ENCODE measurements at regions not wholly inside any gene's neighbourhood (a gene's known extent, or its start where the extent isn't known, plus 50 kb on each side); places are given as distances from the start of the nearest gene placed in this dataset.

DNA sequence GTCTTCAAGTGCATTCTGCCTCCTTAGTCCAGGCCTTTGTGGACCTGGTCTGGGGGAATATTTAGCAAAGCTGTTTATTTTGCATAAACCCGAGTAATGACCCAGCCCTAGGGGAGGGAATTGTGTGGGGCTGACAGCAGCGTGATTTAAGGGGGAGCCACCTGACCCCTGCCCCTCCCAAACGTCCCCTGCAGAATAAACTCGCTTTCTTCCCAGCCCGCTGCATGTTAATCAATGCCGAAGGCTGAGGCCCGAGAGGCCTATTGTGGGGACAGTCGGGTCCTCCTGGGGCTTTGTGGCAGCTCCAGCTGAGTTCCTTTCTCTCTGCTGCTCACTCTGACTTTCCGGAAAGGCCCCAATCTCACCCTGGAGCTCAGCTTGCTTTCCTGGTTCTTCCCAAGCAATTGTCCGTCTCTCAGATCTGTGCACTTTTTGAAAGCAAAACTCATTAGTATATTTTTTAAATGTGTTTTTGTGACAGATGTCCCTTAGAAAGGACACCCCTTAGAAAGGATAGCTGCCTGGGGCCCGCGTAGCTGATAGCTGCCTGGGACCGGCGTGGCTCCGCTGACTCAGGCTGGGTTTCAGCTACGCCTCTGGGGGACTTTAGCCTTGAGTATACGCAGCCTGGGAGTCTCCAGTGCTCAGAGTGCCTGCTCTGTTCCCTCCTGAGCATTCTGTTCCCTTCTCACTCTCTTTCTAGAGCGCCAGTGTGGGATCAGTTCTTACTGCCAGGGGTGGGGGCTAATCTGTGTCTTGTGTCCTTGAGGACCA is 158.3 kb downstream of the GLI2 start:
- Mint-ChIP-seq H3K4me1 (ENCODE audit: low read depth, unreplicated experiment) (peaks cover 31% of the 10 kb centered on the region), H3K27me3 (ENCODE audit: unreplicated experiment) (peaks cover 2% of the 10 kb centered on the region), H3K4me3 (ENCODE audit: unreplicated experiment) (peak overlapping the region; percentile 30), H3K9me3 (ENCODE audit: unreplicated experiment) (peaks cover 7% of the 10 kb centered on the region), H3K27ac (ENCODE audit: unreplicated experiment) (peak overlapping the region; percentile 13), H3K36me3 (ENCODE audit: unreplicated experiment) (peaks cover 5% of the 10 kb centered on the region)
- DNase-seq, result peak; percentile 69
- TF ChIP-seq, protein P1, sequence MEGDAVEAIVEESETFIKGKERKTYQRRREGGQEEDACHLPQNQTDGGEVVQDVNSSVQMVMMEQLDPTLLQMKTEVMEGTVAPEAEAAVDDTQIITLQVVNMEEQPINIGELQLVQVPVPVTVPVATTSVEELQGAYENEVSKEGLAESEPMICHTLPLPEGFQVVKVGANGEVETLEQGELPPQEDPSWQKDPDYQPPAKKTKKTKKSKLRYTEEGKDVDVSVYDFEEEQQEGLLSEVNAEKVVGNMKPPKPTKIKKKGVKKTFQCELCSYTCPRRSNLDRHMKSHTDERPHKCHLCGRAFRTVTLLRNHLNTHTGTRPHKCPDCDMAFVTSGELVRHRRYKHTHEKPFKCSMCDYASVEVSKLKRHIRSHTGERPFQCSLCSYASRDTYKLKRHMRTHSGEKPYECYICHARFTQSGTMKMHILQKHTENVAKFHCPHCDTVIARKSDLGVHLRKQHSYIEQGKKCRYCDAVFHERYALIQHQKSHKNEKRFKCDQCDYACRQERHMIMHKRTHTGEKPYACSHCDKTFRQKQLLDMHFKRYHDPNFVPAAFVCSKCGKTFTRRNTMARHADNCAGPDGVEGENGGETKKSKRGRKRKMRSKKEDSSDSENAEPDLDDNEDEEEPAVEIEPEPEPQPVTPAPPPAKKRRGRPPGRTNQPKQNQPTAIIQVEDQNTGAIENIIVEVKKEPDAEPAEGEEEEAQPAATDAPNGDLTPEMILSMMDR (IDR thresholded peaks at IDR 0.05; ENCODE audit: partially characterized antibody, unreplicated experiment), result no peak

DNA sequence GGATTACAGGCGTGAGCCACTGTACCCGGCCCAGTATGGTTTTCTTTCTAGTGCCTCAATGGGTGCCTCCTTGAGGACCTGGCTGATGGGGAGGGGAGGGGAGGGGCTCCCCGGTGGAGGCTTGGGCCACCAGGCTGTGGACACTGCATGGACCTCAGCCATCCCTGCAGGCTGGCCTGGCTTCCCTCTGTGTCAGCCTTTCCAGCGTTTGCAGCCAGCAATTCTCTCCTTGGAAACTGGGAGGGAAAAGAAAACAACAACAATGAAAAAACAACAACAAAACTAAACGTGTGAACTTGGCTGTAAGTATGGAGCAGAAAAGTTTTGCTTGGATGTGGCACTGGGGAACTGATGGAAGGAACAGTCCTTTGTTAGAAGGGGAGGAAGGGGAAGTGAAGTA is 159.3 kb downstream of the GLI2 start:
- DNase-seq, result no peak
- peak overlapping the region; percentile 78 for H3K27ac Mint-ChIP-seq (ENCODE audit: unreplicated experiment)
- peaks cover 5% of the 10 kb centered on the region for H3K36me3 Mint-ChIP-seq (ENCODE audit: unreplicated experiment)

DNA sequence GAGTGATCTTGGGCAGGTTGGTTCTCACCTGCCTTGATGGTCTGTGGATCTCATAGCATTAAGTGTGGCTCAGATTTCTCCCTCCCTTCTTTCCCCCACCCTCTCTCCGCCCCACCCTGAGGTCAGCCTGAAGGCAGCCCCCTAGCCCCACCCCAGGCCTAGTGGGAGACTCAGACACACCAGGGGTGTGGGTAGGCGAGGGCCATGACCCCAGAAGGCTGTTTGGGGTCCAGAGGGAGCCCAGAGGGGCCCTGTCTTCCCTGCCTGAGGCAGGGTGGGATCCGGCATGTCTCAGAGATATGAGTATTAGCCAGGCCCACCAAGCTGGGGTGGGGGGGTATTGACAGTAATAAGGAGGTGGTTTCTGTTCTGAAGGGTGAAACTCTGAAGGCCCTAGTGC is 160.5 kb downstream of the GLI2 start:
- DNase-seq, result no peak
- H3K27me3 Mint-ChIP-seq (ENCODE audit: unreplicated experiment), result peaks cover 2% of the 10 kb centered on the region
- H3K9me3 Mint-ChIP-seq (ENCODE audit: unreplicated experiment), result peaks cover 6% of the 10 kb centered on the region
- H3K27ac Mint-ChIP-seq (ENCODE audit: unreplicated experiment), result no peak overlapping the region
- H3K36me3 Mint-ChIP-seq (ENCODE audit: unreplicated experiment), result peaks cover 5% of the 10 kb centered on the region
- peaks cover 48% of the 10 kb centered on the region for H3K4me1 Mint-ChIP-seq (ENCODE audit: low read depth, unreplicated experiment)
- no peak overlapping the region for H3K4me3 Mint-ChIP-seq (ENCODE audit: unreplicated experiment)
- TF ChIP-seq, protein P1 (IDR thresholded peaks at IDR 0.05; ENCODE audit: partially characterized antibody, unreplicated experiment), result no peak

More for the DNA sequence above, 159.3 kb downstream of the GLI2 start:
- TF ChIP-seq, protein P1 (IDR thresholded peaks at IDR 0.05; ENCODE audit: partially characterized antibody, unreplicated experiment), result no peak
- peaks cover 7% of the 10 kb centered on the region for H3K9me3 Mint-ChIP-seq (ENCODE audit: unreplicated experiment)
- H3K4me3 Mint-ChIP-seq (ENCODE audit: unreplicated experiment), result peak overlapping the region; percentile 38
- peaks cover 2% of the 10 kb centered on the region for H3K27me3 Mint-ChIP-seq (ENCODE audit: unreplicated experiment)
- peaks cover 37% of the 10 kb centered on the region for H3K4me1 Mint-ChIP-seq (ENCODE audit: low read depth, unreplicated experiment)

DNA sequence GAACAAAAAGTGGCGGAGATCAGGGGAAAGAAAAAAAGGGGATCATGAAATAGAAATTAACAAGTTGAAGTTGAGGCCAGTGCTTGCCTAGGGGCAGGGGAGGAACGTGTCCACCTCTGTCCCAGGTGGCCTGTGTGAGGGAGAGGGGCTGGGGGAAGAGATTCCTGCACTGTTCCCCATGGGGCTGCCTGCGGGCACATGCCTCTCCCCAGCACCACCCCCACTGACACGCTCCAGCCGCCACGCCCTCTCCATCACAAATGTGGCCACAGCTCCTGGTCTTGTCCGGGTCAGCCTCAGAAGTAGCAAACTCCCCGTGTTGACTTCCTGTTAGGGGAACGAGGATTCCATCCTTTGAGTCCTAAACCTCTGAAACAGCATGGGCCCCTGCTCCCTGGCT is 161.2 kb downstream of the GLI2 start:
- TF ChIP-seq, protein P1 (IDR thresholded peaks at IDR 0.05; ENCODE audit: partially characterized antibody, unreplicated experiment), result no peak
- peaks cover 6% of the 10 kb centered on the region for H3K27me3 Mint-ChIP-seq (ENCODE audit: unreplicated experiment)
- peaks cover 8% of the 10 kb centered on the region for H3K9me3 Mint-ChIP-seq (ENCODE audit: unreplicated experiment)
- DNase-seq, result no peak
- H3K4me3 Mint-ChIP-seq (ENCODE audit: unreplicated experiment), result no peak overlapping the region
- peaks cover 5% of the 10 kb centered on the region for H3K36me3 Mint-ChIP-seq (ENCODE audit: unreplicated experiment)
- H3K4me1 Mint-ChIP-seq (ENCODE audit: low read depth, unreplicated experiment), result peaks cover 53% of the 10 kb centered on the region
- H3K27ac Mint-ChIP-seq (ENCODE audit: unreplicated experiment), result no peak overlapping the region

DNA sequence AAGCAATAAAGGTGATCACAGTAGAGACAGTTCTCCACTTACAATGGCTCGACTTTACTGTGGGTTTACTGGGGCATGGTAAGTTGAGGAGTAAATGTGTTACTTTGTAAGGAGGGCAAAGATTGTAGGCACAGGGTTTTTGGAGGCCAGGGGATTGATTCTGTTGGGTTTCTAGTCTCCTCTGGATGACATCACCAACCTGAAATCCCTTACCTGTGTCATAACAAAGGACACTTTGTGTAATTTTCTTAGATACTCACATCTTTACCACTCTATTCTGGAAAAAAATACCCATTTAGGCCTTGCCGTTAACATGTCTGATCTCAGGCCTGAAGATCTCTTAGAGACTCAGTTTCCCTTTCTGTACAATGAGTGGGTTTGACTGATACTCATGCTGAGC is 161.7 kb downstream of the GLI2 start:
- Mint-ChIP-seq H3K36me3 (ENCODE audit: unreplicated experiment) (peaks cover 5% of the 10 kb centered on the region), H3K9me3 (ENCODE audit: unreplicated experiment) (peaks cover 8% of the 10 kb centered on the region), H3K4me3 (ENCODE audit: unreplicated experiment) (no peak overlapping the region), H3K4me1 (ENCODE audit: low read depth, unreplicated experiment) (peaks cover 57% of the 10 kb centered on the region), H3K27ac (ENCODE audit: unreplicated experiment) (no peak overlapping the region), H3K27me3 (ENCODE audit: unreplicated experiment) (peaks cover 7% of the 10 kb centered on the region)
- TF ChIP-seq, protein P1 (IDR thresholded peaks at IDR 0.05; ENCODE audit: partially characterized antibody, unreplicated experiment), result no peak
- no peak for DNase-seq
